Hepatocyte (in vitro differentiated cells): ENCODE measurements at regions not wholly inside any gene's neighbourhood (a gene's known extent, or its start where the extent isn't known, plus 50 kb on each side); places are given as distances from the start of the nearest gene placed in this dataset.

Experiments used
- DNase-seq: peaks from one replicate; pipeline ENCODE4 v3.0.0-alpha.2; 2016; ENCODE audit warnings: low spot score
- H2AFZ ChIP-seq: fragments of 200-600 bp; sonication (generic); 2 replicates; pipeline ENCODE4 v1.6.0; 2016; ENCODE audit warnings: antibody characterized with exemption, mild to moderate bottlenecking
- H3K27ac ChIP-seq: fragments of 200-600 bp; sonication (generic); 2 replicates; pipeline ENCODE4 v1.5.1; 2016; ENCODE audit warnings: mild to moderate bottlenecking
- H3K27me3 ChIP-seq: fragments of 200-600 bp; sonication (generic); 2 replicates; pipeline ENCODE4 v1.6.1; 2016
- H3K36me3 ChIP-seq: fragments of 200-600 bp; sonication (generic); replicated peaks from 2 replicates; pipeline ENCODE4 v1.5.1; 2016; ENCODE audit warnings: low read depth; ENCODE audit not compliant: insufficient read depth
- H3K4me1 ChIP-seq: fragments of 200-600 bp; sonication (generic); 2 replicates; pipeline ENCODE4 v1.5.1; 2016; ENCODE audit warnings: mild to moderate bottlenecking, moderate library complexity; ENCODE audit not compliant: insufficient read depth
- H3K4me2 ChIP-seq: fragments of 200-600 bp; sonication (generic); 2 replicates; pipeline ENCODE4 v1.6.0; 2016
- H3K4me3 ChIP-seq: fragments of 200-600 bp; sonication (generic); 2 replicates; pipeline ENCODE4 v1.5.1; 2016; ENCODE audit warnings: mild to moderate bottlenecking
- H3K79me2 ChIP-seq: fragments of 200-600 bp; sonication (generic); 2 replicates; pipeline ENCODE4 v1.6.0; 2017; ENCODE audit warnings: mild to moderate bottlenecking
- H3K9me2 ChIP-seq: fragments of 200-600 bp; sonication (generic); replicated peaks from 2 replicates; pipeline ENCODE4 v1.6.0; 2017; ENCODE audit warnings: mild to moderate bottlenecking; ENCODE audit not compliant: insufficient read depth
- H3K9me3 ChIP-seq: fragments of 200-600 bp; sonication (generic); 2 replicates; pipeline ENCODE4 v1.5.1; 2016; ENCODE audit warnings: low read depth, mild to moderate bottlenecking
- H4K20me1 ChIP-seq: fragments of 200-600 bp; sonication (generic); 2 replicates; pipeline ENCODE4 v1.6.0; 2016; ENCODE audit warnings: mild to moderate bottlenecking; ENCODE audit not compliant: insufficient read depth, poor library complexity, severe bottlenecking
- EZH2 ChIP-seq: fragments of 200-600 bp; sonication (generic); IDR thresholded peaks from 2 replicates; pipeline ENCODE4 v1.6.1; 2016; ENCODE audit warnings: antibody characterized with exemption, mild to moderate bottlenecking, borderline replicate concordance
- EZH2phosphoT487 ChIP-seq: fragments of 200-600 bp; sonication (generic); IDR thresholded peaks from one replicate; pipeline ENCODE4 v1.6.1; 2018; ENCODE audit warnings: antibody characterized with exemption, mild to moderate bottlenecking, low read depth, moderate library complexity; ENCODE audit not compliant: unreplicated experiment, severe bottlenecking
- WGBS: methylation state at CpG from one replicate; pipeline ENCODE4 v1.1.6; 2016; ENCODE audit warnings: low lambda C conversion rate; ENCODE audit errors: missing lambda C conversion rate; 5-methylcytosine and 5-hydroxymethylcytosine counted together
- TF ChIP-seq, protein P1 (sequence below): fragments of 200-600 bp; sonication (generic); IDR thresholded peaks from 2 replicates; pipeline ENCODE4 v1.5.1; 2016; ENCODE audit warnings: antibody characterized with exemption, mild to moderate bottlenecking; ENCODE audit not compliant: poor library complexity

DNA sequence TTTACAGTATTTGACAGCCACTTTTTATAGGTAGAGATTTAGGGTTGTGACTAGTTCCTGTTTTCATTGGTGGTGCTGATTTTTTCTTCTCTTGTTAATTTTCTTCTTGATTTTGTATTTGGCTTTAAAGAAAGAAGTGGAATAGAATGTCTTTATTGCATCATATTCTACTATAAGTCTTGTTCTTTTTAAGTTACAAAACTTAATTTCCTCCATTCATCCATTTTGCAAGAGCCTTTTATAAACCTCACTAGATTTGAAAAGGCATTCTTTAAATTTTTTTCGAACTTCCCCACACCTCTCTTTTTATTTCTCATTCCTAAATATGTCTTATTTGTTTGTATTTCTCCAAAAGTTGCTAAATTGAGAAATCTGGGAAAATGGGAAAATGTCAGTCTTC lies 1368.6 kb upstream of the ADGRL4 start:
- no peaks in the 10 kb centered on the region for H3K79me2 ChIP-seq
- H3K27ac ChIP-seq, result no peak overlapping the region
- WGBS, result 97% methylated on average over 1 of the region's 1 CpG
- H3K4me1 ChIP-seq, result no peaks in the 10 kb centered on the region
- no peak overlapping the region for H2AFZ ChIP-seq
- TF ChIP-seq, protein P1, sequence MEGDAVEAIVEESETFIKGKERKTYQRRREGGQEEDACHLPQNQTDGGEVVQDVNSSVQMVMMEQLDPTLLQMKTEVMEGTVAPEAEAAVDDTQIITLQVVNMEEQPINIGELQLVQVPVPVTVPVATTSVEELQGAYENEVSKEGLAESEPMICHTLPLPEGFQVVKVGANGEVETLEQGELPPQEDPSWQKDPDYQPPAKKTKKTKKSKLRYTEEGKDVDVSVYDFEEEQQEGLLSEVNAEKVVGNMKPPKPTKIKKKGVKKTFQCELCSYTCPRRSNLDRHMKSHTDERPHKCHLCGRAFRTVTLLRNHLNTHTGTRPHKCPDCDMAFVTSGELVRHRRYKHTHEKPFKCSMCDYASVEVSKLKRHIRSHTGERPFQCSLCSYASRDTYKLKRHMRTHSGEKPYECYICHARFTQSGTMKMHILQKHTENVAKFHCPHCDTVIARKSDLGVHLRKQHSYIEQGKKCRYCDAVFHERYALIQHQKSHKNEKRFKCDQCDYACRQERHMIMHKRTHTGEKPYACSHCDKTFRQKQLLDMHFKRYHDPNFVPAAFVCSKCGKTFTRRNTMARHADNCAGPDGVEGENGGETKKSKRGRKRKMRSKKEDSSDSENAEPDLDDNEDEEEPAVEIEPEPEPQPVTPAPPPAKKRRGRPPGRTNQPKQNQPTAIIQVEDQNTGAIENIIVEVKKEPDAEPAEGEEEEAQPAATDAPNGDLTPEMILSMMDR, result no peak
- TF ChIP-seq EZH2phosphoT487 (no peak), EZH2 (no peak)
- H3K9me2 ChIP-seq, result no peaks in the 10 kb centered on the region
- H3K27me3 ChIP-seq, result no peaks in the 10 kb centered on the region
- H3K36me3 ChIP-seq, result no peaks in the 10 kb centered on the region
- H3K4me2 ChIP-seq, result no peak overlapping the region
- H3K9me3 ChIP-seq, result no peaks in the 10 kb centered on the region
- DNase-seq, result no peak
- no peaks in the 10 kb centered on the region for H4K20me1 ChIP-seq
- no peak overlapping the region for H3K4me3 ChIP-seq

DNA sequence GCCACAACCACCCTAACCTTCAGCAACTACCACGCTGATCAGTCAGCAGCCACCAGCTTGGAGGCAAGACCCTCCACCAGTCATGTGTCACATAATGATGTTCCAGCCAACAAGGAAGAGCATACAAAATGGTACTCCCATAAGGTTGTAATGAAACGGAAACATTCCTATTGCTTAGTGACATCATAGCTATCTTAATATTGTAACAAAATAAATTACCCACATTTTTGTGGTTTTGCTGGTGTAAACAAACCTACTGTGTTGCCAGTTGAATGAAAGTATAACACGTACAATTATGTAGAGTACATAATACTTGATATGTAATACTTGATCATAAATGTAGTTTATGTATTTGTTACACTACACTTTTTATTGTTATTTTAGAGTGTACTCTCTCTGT lies 1363.2 kb upstream of the ADGRL4 start:
- 92% methylated on average over 3 of the region's 3 CpGs for WGBS
- Histone ChIP-seq H3K79me2 (no peaks in the 10 kb centered on the region), H4K20me1 (no peaks in the 10 kb centered on the region), H2AFZ (no peak overlapping the region), H3K9me3 (no peaks in the 10 kb centered on the region), H3K36me3 (no peaks in the 10 kb centered on the region), H3K4me1 (no peaks in the 10 kb centered on the region), H3K27me3 (no peaks in the 10 kb centered on the region), H3K9me2 (no peaks in the 10 kb centered on the region), H3K27ac (no peak overlapping the region), H3K4me3 (no peak overlapping the region), H3K4me2 (no peak overlapping the region)
- no peak for TF ChIP-seq EZH2
- no peak for DNase-seq

DNA sequence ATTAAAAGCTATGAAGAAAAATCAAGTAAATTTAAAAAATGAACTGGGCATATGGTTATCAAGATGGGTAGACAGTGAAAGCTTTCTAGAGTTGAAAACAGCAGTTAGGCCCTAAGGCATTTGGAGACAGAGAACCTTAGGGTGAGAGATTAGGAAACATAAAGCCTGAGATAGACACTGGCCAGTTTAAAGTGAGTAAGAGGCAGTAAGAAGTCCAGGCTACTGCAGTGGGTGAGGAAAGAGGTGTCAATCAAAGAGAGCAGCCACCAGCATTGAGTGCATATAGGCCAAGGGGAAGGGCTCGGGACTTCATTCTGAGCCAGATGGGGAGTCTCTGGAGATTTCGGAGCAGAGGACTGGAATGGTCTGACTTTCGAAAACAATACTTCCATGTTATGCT lies 1360.5 kb upstream of the ADGRL4 start:
- Histone ChIP-seq H3K4me3 (no peak overlapping the region), H3K9me3 (no peaks in the 10 kb centered on the region), H3K36me3 (no peaks in the 10 kb centered on the region), H4K20me1 (no peaks in the 10 kb centered on the region), H3K4me1 (no peaks in the 10 kb centered on the region), H3K4me2 (no peak overlapping the region), H2AFZ (no peak overlapping the region), H3K27me3 (no peaks in the 10 kb centered on the region), H3K9me2 (no peaks in the 10 kb centered on the region), H3K27ac (no peak overlapping the region), H3K79me2 (no peaks in the 10 kb centered on the region)
- 100% methylated on average over 3 of the region's 3 CpGs for WGBS
- no peak for TF ChIP-seq EZH2
- no peak for TF ChIP-seq EZH2phosphoT487
- DNase-seq, result no peak

DNA sequence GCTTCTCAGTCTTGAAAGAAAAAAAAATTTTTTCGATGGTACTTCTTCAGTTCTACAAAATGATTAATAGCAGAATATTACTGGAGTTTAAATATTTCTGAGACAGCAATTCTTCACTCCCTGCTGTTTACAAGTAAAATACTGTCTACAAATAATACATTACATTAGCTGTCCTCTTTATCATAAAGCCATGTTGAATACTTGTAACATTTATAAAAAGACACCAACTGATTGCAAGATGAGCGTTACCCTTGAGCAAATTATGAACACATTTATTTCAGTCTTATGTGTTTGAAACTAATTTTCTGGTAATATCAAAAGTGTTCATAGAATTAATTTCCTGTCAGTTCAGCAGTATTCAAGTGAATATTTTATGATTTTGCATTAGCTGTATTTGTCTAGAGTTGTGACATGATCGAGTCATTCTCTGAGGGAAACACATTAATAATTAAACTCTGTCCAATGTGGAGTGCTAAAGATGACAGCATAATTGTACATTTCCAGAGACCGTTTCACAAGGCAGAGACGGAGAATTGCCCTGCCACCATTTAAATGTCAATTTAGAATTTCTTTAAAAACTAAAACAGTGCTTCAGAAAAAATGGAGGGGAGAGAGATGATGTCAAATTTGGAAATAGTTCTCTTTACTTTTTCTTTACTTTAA lies 1359.0 kb upstream of the ADGRL4 start:
- 88% methylated on average over 5 of the region's 5 CpGs for WGBS
- Histone ChIP-seq H3K9me3 (no peaks in the 10 kb centered on the region), H3K79me2 (no peaks in the 10 kb centered on the region), H4K20me1 (no peaks in the 10 kb centered on the region), H3K4me2 (no peak overlapping the region), H2AFZ (no peak overlapping the region), H3K4me3 (no peak overlapping the region), H3K4me1 (no peaks in the 10 kb centered on the region), H3K27ac (no peak overlapping the region), H3K9me2 (no peaks in the 10 kb centered on the region), H3K27me3 (no peaks in the 10 kb centered on the region), H3K36me3 (no peaks in the 10 kb centered on the region)
- DNase-seq, result no peak
- TF ChIP-seq, protein P1, result no peak
- TF ChIP-seq EZH2 (no peak), EZH2phosphoT487 (no peak)
